ENCODE measurements at regions not wholly inside any gene's neighbourhood (a gene's known extent, or its start where the extent isn't known, plus 50 kb on each side); places are given as distances from the start of the nearest gene placed in this dataset.

DNA sequence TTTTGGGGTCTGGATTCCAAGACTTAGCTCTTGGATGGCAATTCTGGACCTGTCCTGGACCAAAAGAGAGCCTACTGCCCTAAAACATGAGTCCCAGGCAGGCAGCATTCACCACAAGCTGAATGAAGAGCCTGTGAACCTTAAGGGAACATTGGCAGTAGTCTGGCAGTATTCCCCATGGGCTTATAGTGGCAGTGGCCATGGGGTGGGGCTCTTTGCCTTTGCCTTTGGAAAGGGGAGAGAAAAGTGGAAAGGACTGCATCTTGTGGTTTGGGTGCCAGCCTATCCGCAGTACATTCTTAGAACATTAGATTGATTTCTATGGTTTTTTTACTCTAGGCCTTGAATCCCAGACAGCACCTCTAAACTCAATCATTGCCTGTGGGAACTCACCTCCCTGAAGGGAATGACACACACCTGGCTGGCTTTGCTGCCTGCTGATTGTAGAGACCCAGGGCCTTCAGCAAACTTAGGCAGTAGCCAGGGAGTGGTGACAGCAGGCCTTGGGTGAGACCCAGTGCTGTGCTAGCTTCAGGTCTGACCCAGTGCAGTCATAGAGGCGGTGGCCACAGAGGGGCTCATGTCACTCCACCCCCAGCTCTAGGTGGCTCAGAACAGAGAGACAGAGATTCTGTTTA is 216.3 kb downstream of the CETN3 start:
- TF ChIP-seq, protein P1, sequence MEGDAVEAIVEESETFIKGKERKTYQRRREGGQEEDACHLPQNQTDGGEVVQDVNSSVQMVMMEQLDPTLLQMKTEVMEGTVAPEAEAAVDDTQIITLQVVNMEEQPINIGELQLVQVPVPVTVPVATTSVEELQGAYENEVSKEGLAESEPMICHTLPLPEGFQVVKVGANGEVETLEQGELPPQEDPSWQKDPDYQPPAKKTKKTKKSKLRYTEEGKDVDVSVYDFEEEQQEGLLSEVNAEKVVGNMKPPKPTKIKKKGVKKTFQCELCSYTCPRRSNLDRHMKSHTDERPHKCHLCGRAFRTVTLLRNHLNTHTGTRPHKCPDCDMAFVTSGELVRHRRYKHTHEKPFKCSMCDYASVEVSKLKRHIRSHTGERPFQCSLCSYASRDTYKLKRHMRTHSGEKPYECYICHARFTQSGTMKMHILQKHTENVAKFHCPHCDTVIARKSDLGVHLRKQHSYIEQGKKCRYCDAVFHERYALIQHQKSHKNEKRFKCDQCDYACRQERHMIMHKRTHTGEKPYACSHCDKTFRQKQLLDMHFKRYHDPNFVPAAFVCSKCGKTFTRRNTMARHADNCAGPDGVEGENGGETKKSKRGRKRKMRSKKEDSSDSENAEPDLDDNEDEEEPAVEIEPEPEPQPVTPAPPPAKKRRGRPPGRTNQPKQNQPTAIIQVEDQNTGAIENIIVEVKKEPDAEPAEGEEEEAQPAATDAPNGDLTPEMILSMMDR (IDR thresholded peaks at IDR 0.05; ENCODE audit: poor library complexity): no peak
- TF ChIP-seq EZH2 (IDR thresholded peaks at IDR 0.05; ENCODE audit: borderline replicate concordance): no peak
- TF ChIP-seq EZH2phosphoT487 (IDR thresholded peaks at IDR 0.05; ENCODE audit: low read depth, severe bottlenecking, unreplicated experiment): no peak
